IMR-90 (cell line): ENCODE measurements at regions not wholly inside any gene's neighbourhood (a gene's known extent, or its start where the extent isn't known, plus 50 kb on each side); places are given as distances from the start of the nearest gene placed in this dataset.

Experiments used
- ATAC-seq: fragments of 200-7000 bp; cut with Tn5 transposase; 2 replicates; pipeline ENCODE4 v1.9.1; 2020; ENCODE audit warnings: low read depth, mild to moderate bottlenecking, moderate library complexity
- BruUV-seq: library from RNA; stranded (reverse); fragments of 400-500 nt; replicated peaks from 2 replicates; lab custom pipeline; 2021; lab: Mats Ljungman, UMichigan
- CTCF ChIA-PET: fragments of 300-600 bp; formaldehyde crosslinking; extraction: SDS; loops from one replicate; lab custom pipeline; 2021; ENCODE audit warnings: antibody characterized with exemption; lab: Yijun Ruan, JAX
- POLR2A ChIA-PET: fragments of 300-600 bp; sonication (Branson Sonifier 250); formaldehyde crosslinking; loops from one replicate; lab custom pipeline; 2022; ENCODE audit warnings: antibody characterized with exemption; ENCODE audit not compliant: unreplicated experiment; lab: Charles Lee
- DNase-seq: peaks from one replicate; pipeline ENCODE4 v3.0.0; 2013
- H2AFZ ChIP-seq: replicated peaks from 2 replicates; pipeline ENCODE3; 2013; ENCODE audit warnings: low read length, mild to moderate bottlenecking; ENCODE audit not compliant: poor library complexity
- H2AK5ac ChIP-seq: 2 replicates; pipeline ENCODE4 v1.6.1; 2013; ENCODE audit warnings: low read depth, low read length, inconsistent platforms
- H2AK9ac ChIP-seq: replicated peaks from 2 replicates; pipeline ENCODE3; 2013; ENCODE audit warnings: mild to moderate bottlenecking, low read depth, low read length, moderate library complexity; ENCODE audit not compliant: poor library complexity
- H2BK120ac ChIP-seq: 2 replicates; pipeline ENCODE4 v1.6.1; 2013; ENCODE audit warnings: low read depth, low read length, inconsistent platforms
- H2BK15ac ChIP-seq: 3 replicates; pipeline ENCODE4 v1.6.1; 2013; ENCODE audit warnings: low read depth, low read length, inconsistent platforms
- H2BK20ac ChIP-seq: 2 replicates; pipeline ENCODE4 v1.6.1; 2013; ENCODE audit warnings: low read depth, mild to moderate bottlenecking, inconsistent platforms, low read length, moderate library complexity
- H2BK5ac ChIP-seq: 2 replicates; pipeline ENCODE4 v1.6.1; 2013; ENCODE audit warnings: mild to moderate bottlenecking, low read depth, low read length, inconsistent platforms; ENCODE audit not compliant: poor library complexity, severe bottlenecking
- H3K14ac ChIP-seq: replicated peaks from 2 replicates; pipeline ENCODE4 v1.6.1; 2013; ENCODE audit warnings: low read depth, low read length, inconsistent platforms
- H3K18ac ChIP-seq: 2 replicates; pipeline ENCODE4 v1.6.1; 2013; ENCODE audit warnings: low read depth, low read length, control low read depth
- H3K23ac ChIP-seq: 2 replicates; pipeline ENCODE4 v1.6.1; 2013; ENCODE audit warnings: low read depth, low read length, inconsistent platforms
- H3K27ac ChIP-seq: 2 replicates; pipeline ENCODE4 v1.5.1; 2013; ENCODE audit warnings: mild to moderate bottlenecking, control low read depth, low read length; ENCODE audit not compliant: insufficient read depth
- H3K27me3 ChIP-seq: 2 replicates; pipeline ENCODE4 v1.6.1; 2013; ENCODE audit warnings: low read length; ENCODE audit not compliant: control insufficient read depth, insufficient read depth
- H3K36me3 ChIP-seq: 2 replicates; pipeline ENCODE4 v1.6.1; 2013; ENCODE audit warnings: low read length, mixed read lengths; ENCODE audit not compliant: control insufficient read depth, insufficient read depth
- H3K4ac ChIP-seq: 2 replicates; pipeline ENCODE4 v1.6.1; 2013; ENCODE audit warnings: low read depth, low read length, inconsistent platforms
- H3K4me1 ChIP-seq: 2 replicates; pipeline ENCODE4 v1.6.1; 2013; ENCODE audit warnings: low read length, mixed read lengths; ENCODE audit not compliant: control insufficient read depth, insufficient read depth
- H3K4me2 ChIP-seq: 2 replicates; pipeline ENCODE4 v1.6.1; 2013; ENCODE audit warnings: low read depth, mild to moderate bottlenecking, control low read depth, low read length, moderate library complexity
- H3K4me3 ChIP-seq: 2 replicates; pipeline ENCODE4 v1.5.1; 2013; ENCODE audit warnings: low read depth, mild to moderate bottlenecking, control low read depth, low read length, moderate library complexity; ENCODE audit not compliant: insufficient read depth
- H3K56ac ChIP-seq: 2 replicates; pipeline ENCODE4 v1.6.1; 2013; ENCODE audit warnings: low read length, inconsistent platforms; ENCODE audit not compliant: insufficient read depth; ENCODE audit errors: extremely low read depth
- H3K79me1 ChIP-seq, 2 experiments: 2 replicates each; pipeline ENCODE4 v1.6.1; 2013; ENCODE audit warnings: low read length in 2 of 2, inconsistent platforms in 1 of 2, low read depth in 1 of 2
- H3K9ac ChIP-seq: 2 replicates; pipeline ENCODE4 v1.6.1; 2013; ENCODE audit warnings: low read depth, low read length, control low read depth
- H3K9me1 ChIP-seq: 2 replicates; pipeline ENCODE4 v1.6.1; 2013; ENCODE audit warnings: low read length, inconsistent platforms; ENCODE audit not compliant: insufficient read depth
- H3K9me3 ChIP-seq: 2 replicates; pipeline ENCODE4 v1.6.1; 2013; ENCODE audit warnings: low read length; ENCODE audit not compliant: control insufficient read depth, insufficient read depth
- H4K20me1 ChIP-seq: 2 replicates; pipeline ENCODE4 v1.6.1; 2013; ENCODE audit warnings: low read length, inconsistent platforms; ENCODE audit not compliant: insufficient read depth
- H4K5ac ChIP-seq: 2 replicates; pipeline ENCODE4 v1.6.1; 2013; ENCODE audit warnings: mild to moderate bottlenecking, low read depth, low read length, control low read depth
- H4K8ac ChIP-seq, 2 experiments: 2 replicates each; pipeline ENCODE4 v1.6.1; 2013; ENCODE audit warnings: low read depth in 2 of 2, low read length in 2 of 2, control low read depth in 1 of 2, inconsistent platforms in 1 of 2
- H4K91ac ChIP-seq: 2 replicates; pipeline ENCODE4 v1.6.1; 2013; ENCODE audit warnings: low read depth, low read length, inconsistent platforms; ENCODE audit not compliant: insufficient read depth
- BHLHE40 ChIP-seq: fragments of 150-350 bp; IDR thresholded peaks from 2 replicates; pipeline ENCODE4 v1.6.1; 2016; ENCODE audit warnings: mild to moderate bottlenecking, low read depth, low read length
- MXI1 ChIP-seq: IDR thresholded peaks from 2 replicates; pipeline ENCODE4 v1.6.1; 2012; ENCODE audit warnings: low read depth, mild to moderate bottlenecking, low read length, moderate library complexity, borderline replicate concordance
- RCOR1 ChIP-seq: IDR thresholded peaks from 2 replicates; pipeline ENCODE4 v1.6.1; 2012; ENCODE audit warnings: mild to moderate bottlenecking, low read length, improper control_type of control experiment; ENCODE audit not compliant: insufficient replicate concordance
- WGBS, 2 experiments: methylation state at CpG; one replicate each; pipeline versions ENCODE4 v1.1.5 to v1.1.7; 2013; ENCODE audit warnings: missing lambda C conversion rate in 2 of 2; ENCODE audit not compliant: insufficient read length in 1 of 2; ENCODE audit errors: extremely low coverage in 2 of 2; 5-methylcytosine and 5-hydroxymethylcytosine counted together
- dilution Hi-C: fragments of 300-500 bp; cut with HindIII; formaldehyde crosslinking; loops from one replicate; pipeline ENCODE4 v1.14.3; 2018; ENCODE audit warnings: low sequenced_read_pairs; ENCODE audit not compliant: unreplicated experiment
- in situ Hi-C: fragments of 300-500 bp; cut with MboI; formaldehyde crosslinking; loops from 3 replicates; pipeline ENCODE4 v1.14.3; 2019; ENCODE audit warnings: low sequenced_read_pairs, inconsistent platforms, mixed read lengths
- intact Hi-C: fragments of 100-400 bp; cut with micrococcal nuclease; formaldehyde crosslinking; loops from 2 replicates; pipeline ENCODE4 v1.10.0; 2022

GRCh38 chr2:44834656-44835055 is 106.8 kb upstream of the SIX3 start:
- POLR2A ChIA-PET, result no interaction called here
- WGBS, 2 experiments, result no CpG with 5 or more reads among the region's 1 CpG
- Histone ChIP-seq H4K20me1 (no peaks in the 10 kb centered on the region), H3K4me1 (no peaks in the 10 kb centered on the region), H3K9me1 (no peaks in the 10 kb centered on the region), H2BK120ac (no peak overlapping the region), H2BK15ac (no peak overlapping the region), H2AK9ac (no peak overlapping the region), H3K27ac (no peak overlapping the region), H3K9ac (no peak overlapping the region), H3K18ac (no peak overlapping the region), H4K91ac (no peak overlapping the region), H3K4ac (no peak overlapping the region), H3K36me3 (no peaks in the 10 kb centered on the region), H3K4me2 (no peak overlapping the region), H2BK20ac (no peak overlapping the region), H3K9me3 (no peaks in the 10 kb centered on the region), H2AK5ac (no peak overlapping the region), H3K56ac (no peak overlapping the region), H2BK5ac (no peak overlapping the region), H3K27me3 (no peaks in the 10 kb centered on the region; the same call in 1 of the 2 replicates), H2AFZ (no peak overlapping the region), H4K5ac (no peak overlapping the region), H4K8ac (no peak overlapping the region), H3K23ac (no peak overlapping the region), H3K4me3 (no peak overlapping the region), H3K14ac (no peak overlapping the region), H3K79me1 (no peaks in the 10 kb centered on the region)
- CTCF ChIA-PET, result no interaction called here
- no TSS peak for BruUV-seq
- TF ChIP-seq BHLHE40, result no peak
- no peak for TF ChIP-seq RCOR1
- no peak for TF ChIP-seq MXI1
- dilution Hi-C loops, result no loop called here
- DNase-seq (no peak), ATAC-seq (no peak)
- in situ Hi-C loops, result no loop called here
- intact Hi-C loops, result no loop called here
